DOHH2 (cell line): ENCODE measurements at regions not wholly inside any gene's neighbourhood (a gene's known extent, or its start where the extent isn't known, plus 50 kb on each side); places are given as distances from the start of the nearest gene placed in this dataset.

Experiments
- H3F3A ChIP-seq: fragments of 200-600 bp; sonication (generic), shearing (Covaris generic); 2 replicates; pipeline ENCODE4 v1.6.0; 2016; ENCODE audit warnings: antibody characterized with exemption, mild to moderate bottlenecking; ENCODE audit not compliant: control insufficient read depth, insufficient read depth
- H3K27ac ChIP-seq: fragments of 200-600 bp; sonication (generic); 2 replicates; pipeline ENCODE4 v1.5.1; 2014; ENCODE audit warnings: low read depth, mild to moderate bottlenecking, low read length, moderate library complexity
- H3K27me3 ChIP-seq: fragments of 200-600 bp; sonication (generic); 2 replicates; pipeline ENCODE4 v1.6.1; 2014; ENCODE audit warnings: mild to moderate bottlenecking, low read length, mixed read lengths; ENCODE audit not compliant: control insufficient read depth
- H3K36me3 ChIP-seq: fragments of 200-600 bp; sonication (generic); 2 replicates; pipeline ENCODE4 v1.6.1; 2014; ENCODE audit warnings: mild to moderate bottlenecking, low read length, moderate library complexity, mixed read lengths; ENCODE audit not compliant: control insufficient read depth
- H3K4me1 ChIP-seq: fragments of 200-600 bp; sonication (generic); 2 replicates; pipeline ENCODE4 v1.6.1; 2014; ENCODE audit warnings: mild to moderate bottlenecking, low read length, mixed read lengths; ENCODE audit not compliant: control insufficient read depth
- H3K4me2 ChIP-seq: fragments of 200-600 bp; sonication (generic); 2 replicates; pipeline ENCODE4 v1.6.0; 2014; ENCODE audit warnings: mild to moderate bottlenecking, low read length, moderate library complexity
- H3K4me3 ChIP-seq: fragments of 200-600 bp; sonication (generic); 2 replicates; pipeline ENCODE4 v1.5.1; 2014; ENCODE audit warnings: mild to moderate bottlenecking, low read length, mixed read lengths
- H3K79me2 ChIP-seq: fragments of 200-600 bp; sonication (generic); 2 replicates; pipeline ENCODE4 v1.6.1; 2014; ENCODE audit warnings: mild to moderate bottlenecking, low read length, mixed read lengths; ENCODE audit not compliant: control insufficient read depth
- H3K9me2 ChIP-seq: fragments of 200-600 bp; sonication (generic); replicated peaks from 2 replicates; pipeline ENCODE4 v1.6.1; 2014; ENCODE audit warnings: mild to moderate bottlenecking, low read length, mixed read lengths; ENCODE audit not compliant: control insufficient read depth
- H3K9me3 ChIP-seq: fragments of 200-600 bp; sonication (generic); 2 replicates; pipeline ENCODE4 v1.6.1; 2014; ENCODE audit warnings: antibody characterized with exemption, low read length, mixed read lengths; ENCODE audit not compliant: control insufficient read depth, insufficient read depth
- H4K20me1 ChIP-seq: fragments of 200-600 bp; sonication (generic); 2 replicates; pipeline ENCODE4 v1.6.0; 2014; ENCODE audit warnings: low read depth, mild to moderate bottlenecking, antibody characterized with exemption, low read length, moderate library complexity; ENCODE audit not compliant: control insufficient read depth, insufficient read depth
- EZH2phosphoT487 ChIP-seq: fragments of 200-600 bp; sonication (generic); IDR thresholded peaks from 2 replicates; pipeline ENCODE4 v1.6.1; 2017; ENCODE audit warnings: borderline replicate concordance, mild to moderate bottlenecking, antibody characterized with exemption, low read length, moderate library complexity, mixed read lengths
- TF ChIP-seq, protein P1 (sequence below): fragments of 200-600 bp; sonication (generic); IDR thresholded peaks from one replicate; pipeline ENCODE4 v1.5.1; 2014; ENCODE audit warnings: antibody characterized with exemption, mild to moderate bottlenecking, low read depth, low read length; ENCODE audit not compliant: poor library complexity, severe bottlenecking

DNA sequence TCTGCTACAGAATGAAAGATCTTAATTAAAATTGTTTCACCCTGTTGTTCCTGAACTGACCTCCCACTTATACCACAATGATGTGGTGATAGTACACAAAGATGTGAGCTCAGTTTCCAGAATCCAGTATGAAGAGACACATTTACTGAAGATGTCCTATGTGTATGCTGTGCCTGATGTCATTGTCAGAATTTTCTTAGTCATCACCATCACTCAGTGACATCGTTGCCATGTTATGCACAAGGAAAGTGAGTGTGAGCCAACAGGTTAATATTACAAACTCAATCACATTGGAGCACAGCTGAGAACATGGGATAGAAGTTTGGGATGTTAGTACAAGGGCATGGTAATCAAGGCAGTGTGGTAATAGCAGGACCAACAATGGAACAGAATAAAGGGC lies 199.7 kb upstream of the CHRNA7 start:
- Histone ChIP-seq H3K4me2 (no peak overlapping the region), H3K9me2 (no peaks in the 10 kb centered on the region), H3K4me1 (no peaks in the 10 kb centered on the region), H3K27me3 (no peaks in the 10 kb centered on the region), H4K20me1 (no peaks in the 10 kb centered on the region), H3K9me3 (no peaks in the 10 kb centered on the region), H3K27ac (no peak overlapping the region), H3K4me3 (no peak overlapping the region), H3F3A (no peaks in the 10 kb centered on the region), H3K36me3 (no peaks in the 10 kb centered on the region), H3K79me2 (no peaks in the 10 kb centered on the region)
- TF ChIP-seq EZH2phosphoT487: no peak
- TF ChIP-seq, protein P1, sequence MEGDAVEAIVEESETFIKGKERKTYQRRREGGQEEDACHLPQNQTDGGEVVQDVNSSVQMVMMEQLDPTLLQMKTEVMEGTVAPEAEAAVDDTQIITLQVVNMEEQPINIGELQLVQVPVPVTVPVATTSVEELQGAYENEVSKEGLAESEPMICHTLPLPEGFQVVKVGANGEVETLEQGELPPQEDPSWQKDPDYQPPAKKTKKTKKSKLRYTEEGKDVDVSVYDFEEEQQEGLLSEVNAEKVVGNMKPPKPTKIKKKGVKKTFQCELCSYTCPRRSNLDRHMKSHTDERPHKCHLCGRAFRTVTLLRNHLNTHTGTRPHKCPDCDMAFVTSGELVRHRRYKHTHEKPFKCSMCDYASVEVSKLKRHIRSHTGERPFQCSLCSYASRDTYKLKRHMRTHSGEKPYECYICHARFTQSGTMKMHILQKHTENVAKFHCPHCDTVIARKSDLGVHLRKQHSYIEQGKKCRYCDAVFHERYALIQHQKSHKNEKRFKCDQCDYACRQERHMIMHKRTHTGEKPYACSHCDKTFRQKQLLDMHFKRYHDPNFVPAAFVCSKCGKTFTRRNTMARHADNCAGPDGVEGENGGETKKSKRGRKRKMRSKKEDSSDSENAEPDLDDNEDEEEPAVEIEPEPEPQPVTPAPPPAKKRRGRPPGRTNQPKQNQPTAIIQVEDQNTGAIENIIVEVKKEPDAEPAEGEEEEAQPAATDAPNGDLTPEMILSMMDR: no peak

DNA sequence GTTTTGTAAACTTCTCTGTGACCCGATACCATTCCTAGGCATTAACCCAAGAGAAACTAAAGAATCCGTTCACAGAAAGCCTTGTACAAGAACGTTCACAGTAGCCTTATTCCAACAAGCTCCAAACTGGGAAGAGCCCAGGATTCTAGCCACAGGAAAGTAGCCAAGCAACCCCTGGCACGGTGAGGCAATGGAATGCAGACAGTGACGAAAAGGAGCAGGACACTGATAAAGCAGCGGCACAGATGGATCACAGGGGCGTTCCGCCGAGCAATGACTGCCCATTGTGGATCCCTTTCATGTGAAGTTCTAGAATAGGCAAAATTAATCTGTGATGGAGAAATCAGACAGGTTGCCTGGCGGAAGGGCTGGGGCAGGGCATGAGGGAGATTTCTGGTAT lies 198.7 kb upstream of the CHRNA7 start:
- no peak for TF ChIP-seq EZH2phosphoT487
- TF ChIP-seq, protein P1: no peak

DNA sequence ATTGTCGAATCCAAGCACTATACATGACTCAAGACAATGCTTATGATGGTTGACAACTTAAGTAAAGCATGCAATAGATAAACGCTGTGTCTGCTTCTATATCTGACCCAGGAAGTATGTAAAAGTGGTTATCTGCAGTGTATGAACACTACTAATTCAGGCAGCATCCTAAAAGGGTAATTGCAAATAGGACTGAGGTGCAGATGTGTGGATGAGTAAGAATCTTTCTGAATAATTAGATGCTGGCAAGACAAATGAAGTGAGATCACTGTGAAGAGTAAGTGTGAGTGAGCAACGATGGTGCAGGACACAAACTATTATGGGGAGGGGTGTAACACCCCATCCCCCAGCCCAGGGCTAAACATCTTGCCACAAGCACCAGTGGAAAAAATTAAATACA lies 195.7 kb upstream of the CHRNA7 start:
- Histone ChIP-seq H3K4me1 (no peaks in the 10 kb centered on the region), H3K4me2 (no peak overlapping the region), H3K79me2 (no peaks in the 10 kb centered on the region), H3K36me3 (no peaks in the 10 kb centered on the region), H3K9me2 (no peaks in the 10 kb centered on the region), H3K27me3 (no peaks in the 10 kb centered on the region), H3K27ac (no peak overlapping the region), H4K20me1 (no peaks in the 10 kb centered on the region), H3K9me3 (no peaks in the 10 kb centered on the region), H3F3A (no peaks in the 10 kb centered on the region), H3K4me3 (no peak overlapping the region)
- TF ChIP-seq, protein P1: no peak
- TF ChIP-seq EZH2phosphoT487: no peak

More for the DNA sequence above, 198.7 kb upstream of the CHRNA7 start:
- H3K4me2 ChIP-seq: no peak overlapping the region
- no peaks in the 10 kb centered on the region for H3K4me1 ChIP-seq
- H3K4me3 ChIP-seq: no peak overlapping the region
- H3K27ac ChIP-seq: no peak overlapping the region
- H3F3A ChIP-seq: no peaks in the 10 kb centered on the region
- no peaks in the 10 kb centered on the region for H4K20me1 ChIP-seq
- no peaks in the 10 kb centered on the region for H3K79me2 ChIP-seq
- no peaks in the 10 kb centered on the region for H3K36me3 ChIP-seq
- H3K27me3 ChIP-seq: no peaks in the 10 kb centered on the region
- no peaks in the 10 kb centered on the region for H3K9me3 ChIP-seq
- no peaks in the 10 kb centered on the region for H3K9me2 ChIP-seq

DNA sequence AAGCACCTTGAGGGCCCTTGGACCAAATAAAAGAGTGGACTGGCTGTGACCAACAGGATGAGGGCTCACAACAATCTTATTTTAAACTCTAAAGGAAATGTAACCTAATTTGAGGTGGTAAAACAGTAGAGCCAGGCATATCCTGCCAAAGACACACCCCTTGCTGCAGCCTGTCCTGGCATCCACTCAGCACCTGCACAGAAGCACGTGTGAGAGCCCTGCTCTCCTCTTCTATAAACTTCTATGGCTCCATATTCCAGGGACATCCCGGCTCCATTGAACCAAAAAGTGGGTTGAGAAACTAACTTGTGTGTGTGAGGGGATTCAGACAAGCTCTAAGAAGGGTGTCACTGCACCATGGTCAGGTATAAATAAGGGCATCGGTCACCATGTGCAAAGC lies 190.9 kb upstream of the CHRNA7 start:
- Histone ChIP-seq H3K27ac (no peak overlapping the region), H3K4me3 (no peak overlapping the region), H4K20me1 (no peaks in the 10 kb centered on the region), H3K9me3 (no peaks in the 10 kb centered on the region), H3K9me2 (no peaks in the 10 kb centered on the region), H3F3A (no peaks in the 10 kb centered on the region), H3K27me3 (no peaks in the 10 kb centered on the region), H3K36me3 (no peaks in the 10 kb centered on the region), H3K79me2 (no peaks in the 10 kb centered on the region), H3K4me1 (no peaks in the 10 kb centered on the region), H3K4me2 (no peak overlapping the region)
- TF ChIP-seq, protein P1: no peak
- TF ChIP-seq EZH2phosphoT487: no peak
